PC-3 (cell line): ENCODE measurements at regions not wholly inside any gene's neighbourhood (a gene's known extent, or its start where the extent isn't known, plus 50 kb on each side); places are given as distances from the start of the nearest gene placed in this dataset.

Experiments used
- EZH2 ChIP-seq: fragments of 300-600 bp; sonication (generic); IDR thresholded peaks from one replicate; pipeline ENCODE4 v1.6.1; 2017; ENCODE audit warnings: antibody characterized with exemption, mild to moderate bottlenecking, low read length; ENCODE audit not compliant: unreplicated experiment
- EZH2phosphoT487 ChIP-seq: fragments of 300-600 bp; sonication (generic); IDR thresholded peaks from 2 replicates; pipeline ENCODE4 v1.6.1; 2018; ENCODE audit warnings: mild to moderate bottlenecking, antibody characterized with exemption, low read length, borderline replicate concordance
- TF ChIP-seq, protein P1 (sequence below): fragments of 300-600 bp; sonication (generic); conservative IDR thresholded peaks from 2 replicates; pipeline ENCODE4 v1.5.1; 2017; ENCODE audit warnings: antibody characterized with exemption, low read depth, mild to moderate bottlenecking, low read length

DNA sequence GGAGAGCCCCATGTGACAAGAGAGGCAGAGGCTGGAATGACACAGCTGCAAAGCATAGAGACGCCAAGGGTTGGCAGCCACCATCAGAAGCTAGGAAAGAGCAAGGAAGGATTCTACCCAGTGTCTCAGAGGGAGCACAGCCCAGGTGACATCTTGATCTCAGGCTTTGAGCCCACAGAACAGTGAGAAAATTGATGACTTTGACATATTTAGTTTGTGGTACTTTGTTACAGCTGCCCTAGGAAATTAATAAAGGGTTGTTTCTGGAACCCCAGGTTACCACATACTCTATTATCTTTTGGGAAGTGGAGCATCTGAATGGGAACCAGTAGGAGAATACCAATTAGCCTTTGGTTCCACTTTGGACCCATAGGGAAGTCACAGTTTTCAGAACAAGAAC, 231.7 kb downstream of the ZNF621 start:
- TF ChIP-seq, protein P1, sequence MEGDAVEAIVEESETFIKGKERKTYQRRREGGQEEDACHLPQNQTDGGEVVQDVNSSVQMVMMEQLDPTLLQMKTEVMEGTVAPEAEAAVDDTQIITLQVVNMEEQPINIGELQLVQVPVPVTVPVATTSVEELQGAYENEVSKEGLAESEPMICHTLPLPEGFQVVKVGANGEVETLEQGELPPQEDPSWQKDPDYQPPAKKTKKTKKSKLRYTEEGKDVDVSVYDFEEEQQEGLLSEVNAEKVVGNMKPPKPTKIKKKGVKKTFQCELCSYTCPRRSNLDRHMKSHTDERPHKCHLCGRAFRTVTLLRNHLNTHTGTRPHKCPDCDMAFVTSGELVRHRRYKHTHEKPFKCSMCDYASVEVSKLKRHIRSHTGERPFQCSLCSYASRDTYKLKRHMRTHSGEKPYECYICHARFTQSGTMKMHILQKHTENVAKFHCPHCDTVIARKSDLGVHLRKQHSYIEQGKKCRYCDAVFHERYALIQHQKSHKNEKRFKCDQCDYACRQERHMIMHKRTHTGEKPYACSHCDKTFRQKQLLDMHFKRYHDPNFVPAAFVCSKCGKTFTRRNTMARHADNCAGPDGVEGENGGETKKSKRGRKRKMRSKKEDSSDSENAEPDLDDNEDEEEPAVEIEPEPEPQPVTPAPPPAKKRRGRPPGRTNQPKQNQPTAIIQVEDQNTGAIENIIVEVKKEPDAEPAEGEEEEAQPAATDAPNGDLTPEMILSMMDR = no peak
- TF ChIP-seq EZH2phosphoT487 (no peak), EZH2 (no peak)
